ENCODE measurements at regions not wholly inside any gene's neighbourhood (a gene's known extent, or its start where the extent isn't known, plus 50 kb on each side); places are given as distances from the start of the nearest gene placed in this dataset.

- WGBS (ENCODE audit: insufficient coverage, low lambda C conversion rate): no CpG with 5 or more reads among the region's 3 CpGs
- Histone ChIP-seq H3K27ac (ENCODE audit: low read length) (no peak overlapping the region), H3K4me3 (ENCODE audit: low read length) (no peak overlapping the region), H3K36me3 (ENCODE audit: control insufficient read depth, insufficient read depth, low read length) (no peaks in the 10 kb centered on the region), H3K27me3 (ENCODE audit: control insufficient read depth, insufficient read depth, low read length) (no peaks in the 10 kb centered on the region), H3K4me1 (ENCODE audit: control insufficient read depth, insufficient read depth, low read length) (no peaks in the 10 kb centered on the region), H3K9me3 (ENCODE audit: control insufficient read depth, low read depth, low read length) (no peaks in the 10 kb centered on the region)
- DNase-seq: no peak
These were observed 408.4 kb upstream of the CDH5 start for GRCh38 chr16:65958086-65958485.

GRCh38 chr16:65956100-65956499 lies 410.4 kb upstream of the CDH5 start:
- Histone ChIP-seq H3K27ac (ENCODE audit: low read length) (no peak overlapping the region), H3K36me3 (ENCODE audit: control insufficient read depth, insufficient read depth, low read length) (no peaks in the 10 kb centered on the region), H3K9me3 (ENCODE audit: control insufficient read depth, low read depth, low read length) (no peaks in the 10 kb centered on the region), H3K4me1 (ENCODE audit: control insufficient read depth, insufficient read depth, low read length) (no peaks in the 10 kb centered on the region), H3K4me3 (ENCODE audit: low read length) (no peak overlapping the region), H3K27me3 (ENCODE audit: control insufficient read depth, insufficient read depth, low read length) (no peaks in the 10 kb centered on the region)
- whole genome bisulfite sequencing (ENCODE audit: insufficient coverage, low lambda C conversion rate): no CpG with 5 or more reads among the region's 1 CpG
- no peak for DNase-seq

- H3K27ac ChIP-seq (ENCODE audit: low read length): no peak overlapping the region
- H3K9me3 ChIP-seq (ENCODE audit: control insufficient read depth, low read depth, low read length): no peaks in the 10 kb centered on the region
- no peak for DNase-seq
- H3K4me3 ChIP-seq (ENCODE audit: low read length): no peak overlapping the region
- H3K27me3 ChIP-seq (ENCODE audit: control insufficient read depth, insufficient read depth, low read length): no peaks in the 10 kb centered on the region
- no peaks in the 10 kb centered on the region for H3K4me1 ChIP-seq (ENCODE audit: control insufficient read depth, insufficient read depth, low read length)
- no CpG with 5 or more reads among the region's 2 CpGs for WGBS (ENCODE audit: insufficient coverage, low lambda C conversion rate)
- no peaks in the 10 kb centered on the region for H3K36me3 ChIP-seq (ENCODE audit: control insufficient read depth, insufficient read depth, low read length)
These were observed 412.0 kb upstream of the CDH5 start for GRCh38 chr16:65954446-65954845.

GRCh38 chr16:65950211-65950610 lies 416.3 kb upstream of the CDH5 start:
- Histone ChIP-seq H3K27ac (ENCODE audit: low read length) (no peak overlapping the region), H3K27me3 (ENCODE audit: control insufficient read depth, insufficient read depth, low read length) (no peaks in the 10 kb centered on the region), H3K4me1 (ENCODE audit: control insufficient read depth, insufficient read depth, low read length) (no peaks in the 10 kb centered on the region), H3K4me3 (ENCODE audit: low read length) (no peak overlapping the region), H3K36me3 (ENCODE audit: control insufficient read depth, insufficient read depth, low read length) (no peaks in the 10 kb centered on the region), H3K9me3 (ENCODE audit: control insufficient read depth, low read depth, low read length) (no peaks in the 10 kb centered on the region)
- no CpG with 5 or more reads among the region's 3 CpGs for WGBS (ENCODE audit: insufficient coverage, low lambda C conversion rate)
- no peak for DNase-seq

- no peaks in the 10 kb centered on the region for H3K27me3 ChIP-seq (ENCODE audit: control insufficient read depth, insufficient read depth, low read length)
- H3K4me1 ChIP-seq (ENCODE audit: control insufficient read depth, insufficient read depth, low read length): no peaks in the 10 kb centered on the region
- no peak overlapping the region for H3K27ac ChIP-seq (ENCODE audit: low read length)
- H3K9me3 ChIP-seq (ENCODE audit: control insufficient read depth, low read depth, low read length): no peaks in the 10 kb centered on the region
- no peak overlapping the region for H3K4me3 ChIP-seq (ENCODE audit: low read length)
- WGBS (ENCODE audit: insufficient coverage, low lambda C conversion rate): no CpG with 5 or more reads among the region's 9 CpGs
- H3K36me3 ChIP-seq (ENCODE audit: control insufficient read depth, insufficient read depth, low read length): no peaks in the 10 kb centered on the region
- DNase-seq: no peak
These were observed 418.1 kb upstream of the CDH5 start for GRCh38 chr16:65948361-65948760.

- no peaks in the 10 kb centered on the region for H3K36me3 ChIP-seq (ENCODE audit: control insufficient read depth, insufficient read depth, low read length)
- no peaks in the 10 kb centered on the region for H3K4me1 ChIP-seq (ENCODE audit: control insufficient read depth, insufficient read depth, low read length)
- H3K27me3 ChIP-seq (ENCODE audit: control insufficient read depth, insufficient read depth, low read length): no peaks in the 10 kb centered on the region
- no CpG with 5 or more reads among the region's 4 CpGs for WGBS (ENCODE audit: insufficient coverage, low lambda C conversion rate)
- H3K4me3 ChIP-seq (ENCODE audit: low read length): no peak overlapping the region
- no peak for DNase-seq
- no peaks in the 10 kb centered on the region for H3K9me3 ChIP-seq (ENCODE audit: control insufficient read depth, low read depth, low read length)
- no peak overlapping the region for H3K27ac ChIP-seq (ENCODE audit: low read length)
These were observed 418.5 kb upstream of the CDH5 start for GRCh38 chr16:65947951-65948350.

GRCh38 chr16:65945493-65945892 lies 421.0 kb upstream of the CDH5 start:
- no peak for DNase-seq
- Histone ChIP-seq H3K4me3 (ENCODE audit: low read length) (no peak overlapping the region), H3K9me3 (ENCODE audit: control insufficient read depth, low read depth, low read length) (no peaks in the 10 kb centered on the region), H3K36me3 (ENCODE audit: control insufficient read depth, insufficient read depth, low read length) (no peaks in the 10 kb centered on the region), H3K27ac (ENCODE audit: low read length) (no peak overlapping the region), H3K27me3 (ENCODE audit: control insufficient read depth, insufficient read depth, low read length) (no peaks in the 10 kb centered on the region), H3K4me1 (ENCODE audit: control insufficient read depth, insufficient read depth, low read length) (no peaks in the 10 kb centered on the region)
- no CpG with 5 or more reads among the region's 2 CpGs for WGBS (ENCODE audit: insufficient coverage, low lambda C conversion rate)

GRCh38 chr16:65944361-65944760 lies 422.1 kb upstream of the CDH5 start:
- Histone ChIP-seq H3K27ac (ENCODE audit: low read length) (no peak overlapping the region), H3K4me1 (ENCODE audit: control insufficient read depth, insufficient read depth, low read length) (no peaks in the 10 kb centered on the region), H3K36me3 (ENCODE audit: control insufficient read depth, insufficient read depth, low read length) (no peaks in the 10 kb centered on the region), H3K9me3 (ENCODE audit: control insufficient read depth, low read depth, low read length) (no peaks in the 10 kb centered on the region), H3K4me3 (ENCODE audit: low read length) (no peak overlapping the region), H3K27me3 (ENCODE audit: control insufficient read depth, insufficient read depth, low read length) (no peaks in the 10 kb centered on the region)
- WGBS (ENCODE audit: insufficient coverage, low lambda C conversion rate): no CpG with 5 or more reads among the region's 3 CpGs
- DNase-seq: no peak

- 80% methylated on average over 1 of the region's 1 CpG for WGBS (ENCODE audit: insufficient coverage, low lambda C conversion rate)
- Histone ChIP-seq H3K9me3 (ENCODE audit: control insufficient read depth, low read depth, low read length) (no peaks in the 10 kb centered on the region), H3K27ac (ENCODE audit: low read length) (no peak overlapping the region), H3K36me3 (ENCODE audit: control insufficient read depth, insufficient read depth, low read length) (no peaks in the 10 kb centered on the region), H3K4me1 (ENCODE audit: control insufficient read depth, insufficient read depth, low read length) (no peaks in the 10 kb centered on the region), H3K27me3 (ENCODE audit: control insufficient read depth, insufficient read depth, low read length) (no peaks in the 10 kb centered on the region), H3K4me3 (ENCODE audit: low read length) (no peak overlapping the region)
- DNase-seq: no peak
These were observed 425.8 kb upstream of the CDH5 start for GRCh38 chr16:65940711-65941110.

GRCh38 chr16:65938083-65938482 lies 428.4 kb upstream of the CDH5 start:
- H3K27me3 ChIP-seq (ENCODE audit: control insufficient read depth, insufficient read depth, low read length): no peaks in the 10 kb centered on the region
- H3K36me3 ChIP-seq (ENCODE audit: control insufficient read depth, insufficient read depth, low read length): no peaks in the 10 kb centered on the region
- DNase-seq: no peak
- WGBS (ENCODE audit: insufficient coverage, low lambda C conversion rate): 100% methylated on average over 1 of the region's 1 CpG
- no peak overlapping the region for H3K27ac ChIP-seq (ENCODE audit: low read length)
- H3K4me1 ChIP-seq (ENCODE audit: control insufficient read depth, insufficient read depth, low read length): no peaks in the 10 kb centered on the region
- H3K9me3 ChIP-seq (ENCODE audit: control insufficient read depth, low read depth, low read length): no peaks in the 10 kb centered on the region
- H3K4me3 ChIP-seq (ENCODE audit: low read length): no peak overlapping the region

- Histone ChIP-seq H3K27me3 (ENCODE audit: control insufficient read depth, insufficient read depth, low read length) (no peaks in the 10 kb centered on the region), H3K27ac (ENCODE audit: low read length) (no peak overlapping the region), H3K4me1 (ENCODE audit: control insufficient read depth, insufficient read depth, low read length) (no peaks in the 10 kb centered on the region), H3K9me3 (ENCODE audit: control insufficient read depth, low read depth, low read length) (no peaks in the 10 kb centered on the region), H3K36me3 (ENCODE audit: control insufficient read depth, insufficient read depth, low read length) (no peaks in the 10 kb centered on the region), H3K4me3 (ENCODE audit: low read length) (no peak overlapping the region)
- WGBS (ENCODE audit: insufficient coverage, low lambda C conversion rate): no CpG with 5 or more reads among the region's 1 CpG
- DNase-seq: no peak
These were observed 429.0 kb upstream of the CDH5 start for GRCh38 chr16:65937455-65937854.

All from large intestine (tissue), 3 donors.